SK-N-MC (cell line): ENCODE measurements at regions not wholly inside any gene's neighbourhood (a gene's known extent, or its start where the extent isn't known, plus 50 kb on each side); places are given as distances from the start of the nearest gene placed in this dataset.

ENCODE experiments used
- DNase-seq: peaks from one replicate; pipeline ENCODE4 v3.0.0-alpha.2; 2011; ENCODE audit warnings: low read depth, low spot score
- H3K27ac ChIP-seq: fragments of 200-600 bp; sonication (generic); 2 replicates; pipeline ENCODE4 v1.5.1; 2016; ENCODE audit warnings: mixed run types
- H3K36me3 ChIP-seq: fragments of 200-600 bp; sonication (generic); 2 replicates; pipeline ENCODE4 v1.6.1; 2017; ENCODE audit warnings: antibody characterized with exemption, low read length, mixed read lengths; ENCODE audit not compliant: insufficient read depth
- H3K4me3 ChIP-seq: fragments of 200-600 bp; sonication (generic); 2 replicates; pipeline ENCODE4 v1.5.1; 2016
- H3K9ac ChIP-seq: fragments of 200-600 bp; sonication (generic); 2 replicates; pipeline ENCODE4 v1.8.0; 2017; ENCODE audit warnings: mixed run types, mixed read lengths; ENCODE audit not compliant: insufficient read length
- H3K9me3 ChIP-seq: fragments of 200-600 bp; sonication (generic); 2 replicates; pipeline ENCODE4 v1.6.1; 2017; ENCODE audit warnings: low read depth, mild to moderate bottlenecking, antibody characterized with exemption, low read length, moderate library complexity, mixed read lengths
- EZH2 ChIP-seq: fragments of 200-600 bp; sonication (generic); IDR thresholded peaks from one replicate; pipeline ENCODE4 v1.6.1; 2017; ENCODE audit warnings: antibody characterized with exemption
- FOXP2 ChIP-seq: optimal IDR thresholded peaks from 2 replicates; pipeline ENCODE3; 2011; ENCODE audit warnings: mild to moderate bottlenecking, moderate library complexity; ENCODE audit not compliant: insufficient read depth; ENCODE audit errors: extremely low read length, control extremely low read depth
- POLR2AphosphoS5 ChIP-seq: IDR thresholded peaks from 2 replicates; pipeline ENCODE4 v1.6.1; 2012; ENCODE audit warnings: mild to moderate bottlenecking, low read depth, low read length, borderline replicate concordance

DNA sequence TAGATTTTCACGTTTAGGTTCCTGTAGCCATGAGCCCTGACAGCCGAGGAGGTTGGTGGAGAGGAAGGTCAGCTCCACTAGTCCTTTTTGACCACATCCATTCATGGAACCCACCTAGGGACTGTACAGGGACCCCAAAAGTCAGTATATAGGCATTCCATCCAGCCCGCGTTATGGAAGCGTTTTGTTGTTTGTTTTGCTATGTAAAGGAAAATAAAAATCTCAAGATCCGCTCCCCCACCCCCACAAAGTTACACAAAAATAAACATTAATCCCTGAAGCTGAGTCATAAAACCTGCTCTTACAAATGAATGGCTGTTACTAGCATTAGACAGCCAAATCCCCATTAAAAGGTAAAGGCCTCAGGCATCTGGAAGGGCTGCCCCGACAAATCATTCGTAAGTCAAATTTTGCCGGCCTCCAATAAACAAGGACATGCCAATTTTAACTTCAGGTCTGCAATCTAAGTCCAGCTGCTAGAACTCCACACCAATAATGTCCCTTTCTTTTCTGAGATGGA, 292.9 kb downstream of the MED10 start:
- TF ChIP-seq FOXP2 (no peak), POLR2AphosphoS5 (no peak), EZH2 (no peak)
- Histone ChIP-seq H3K27ac (no peak overlapping the region), H3K4me3 (no peak overlapping the region), H3K9me3 (no peaks in the 10 kb centered on the region), H3K9ac (no peak overlapping the region), H3K36me3 (no peaks in the 10 kb centered on the region)
- no peak for DNase-seq

GRCh38 chr5:6084836-6085235, 293.5 kb downstream of the MED10 start:
- H3K36me3 ChIP-seq: no peaks in the 10 kb centered on the region
- TF ChIP-seq POLR2AphosphoS5 (no peak), EZH2 (no peak), FOXP2 (no peak)

DNA sequence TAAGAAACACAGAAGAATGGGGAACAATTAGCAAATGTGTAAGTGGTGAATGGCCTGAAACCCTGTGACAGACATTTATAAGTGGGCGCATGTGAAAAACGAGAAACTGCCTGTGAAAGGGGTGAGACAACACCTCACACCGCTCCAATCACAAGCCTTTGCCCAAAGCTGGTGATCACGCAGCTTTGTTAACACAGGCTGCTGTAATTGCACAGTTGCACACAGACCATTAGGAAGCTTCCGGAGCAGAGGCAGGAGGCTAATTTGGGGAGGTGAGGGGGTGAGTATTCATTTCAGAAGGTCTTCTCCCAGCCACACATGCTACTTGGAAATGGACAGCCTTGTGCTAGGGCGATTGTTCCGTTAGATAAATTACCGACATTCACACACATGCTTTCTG, 294.0 kb downstream of the MED10 start:
- DNase-seq: no peak
- H3K9me3 ChIP-seq: no peaks in the 10 kb centered on the region
- no peak overlapping the region for H3K4me3 ChIP-seq
- H3K9ac ChIP-seq: no peak overlapping the region
- no peak overlapping the region for H3K27ac ChIP-seq
- no peaks in the 10 kb centered on the region for H3K36me3 ChIP-seq
- TF ChIP-seq EZH2: no peak
- TF ChIP-seq FOXP2: no peak

More at GRCh38 chr5:6084836-6085235, 293.5 kb downstream of the MED10 start:
- DNase-seq: no peak
- H3K9me3 ChIP-seq: no peaks in the 10 kb centered on the region
- H3K9ac ChIP-seq: no peak overlapping the region
- no peak overlapping the region for H3K27ac ChIP-seq
- H3K4me3 ChIP-seq: no peak overlapping the region

DNA sequence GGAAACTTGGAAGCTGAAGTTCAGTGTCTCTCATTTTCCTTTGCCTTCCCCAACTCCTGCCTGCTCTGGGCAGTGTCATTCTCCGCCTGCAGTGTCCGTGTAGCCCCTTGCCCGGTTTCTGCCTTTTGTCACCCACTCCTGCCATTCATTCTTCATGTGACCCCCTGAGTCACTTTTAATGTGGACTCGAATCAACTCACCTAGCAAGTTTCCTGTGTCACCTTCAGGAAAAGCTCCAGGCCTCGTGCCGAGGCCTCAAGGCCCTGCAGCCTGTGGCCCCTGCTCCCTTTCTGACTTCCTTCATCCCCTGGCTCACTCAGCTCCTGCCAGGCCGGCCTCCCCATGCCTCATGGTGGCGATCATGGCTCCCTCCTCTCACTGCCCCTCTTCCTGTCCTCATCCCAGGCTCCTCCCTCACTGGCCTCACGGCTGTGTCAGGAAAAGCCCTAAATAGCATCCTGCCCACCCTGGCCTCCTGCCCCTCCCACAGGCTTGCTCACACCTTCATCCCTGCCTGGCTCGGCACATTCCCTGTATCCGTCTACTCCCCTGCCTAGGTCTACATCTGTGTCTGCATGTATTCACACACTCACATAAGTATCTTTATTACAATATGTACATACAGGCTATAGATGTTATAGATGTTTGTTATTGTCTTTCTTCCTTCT, 294.9 kb downstream of the MED10 start:
- TF ChIP-seq FOXP2 (no peak), EZH2 (no peak), POLR2AphosphoS5 (no peak)
- H3K36me3 ChIP-seq: no peaks in the 10 kb centered on the region
- H3K9me3 ChIP-seq: no peaks in the 10 kb centered on the region
- H3K4me3 ChIP-seq: no peak overlapping the region
- H3K27ac ChIP-seq: no peak overlapping the region
- DNase-seq: no peak
- no peak overlapping the region for H3K9ac ChIP-seq

DNA sequence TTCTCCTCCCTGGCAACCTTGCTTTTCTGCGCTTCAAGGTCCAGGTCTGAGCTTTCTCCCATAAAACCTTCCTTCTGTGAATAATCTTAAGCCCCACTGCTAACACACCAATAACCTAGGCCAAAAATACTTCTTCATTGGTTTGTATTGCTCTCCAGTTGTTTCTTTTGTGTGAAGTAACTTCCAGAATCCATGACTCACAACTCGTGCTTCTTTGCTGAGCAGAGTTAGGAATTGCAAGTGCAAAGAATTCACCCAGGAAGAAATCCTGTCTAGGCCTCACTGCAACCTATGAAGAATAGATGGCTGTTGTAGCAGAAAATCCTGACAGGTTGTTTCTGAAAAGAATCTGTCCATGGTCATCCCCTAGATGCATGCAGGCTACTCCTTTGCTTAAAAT, 295.7 kb downstream of the MED10 start:
- Histone ChIP-seq H3K36me3 (no peaks in the 10 kb centered on the region), H3K9ac (no peak overlapping the region), H3K9me3 (no peaks in the 10 kb centered on the region), H3K4me3 (no peak overlapping the region), H3K27ac (no peak overlapping the region)
- DNase-seq: no peak
- TF ChIP-seq POLR2AphosphoS5 (no peak), EZH2 (no peak), FOXP2 (no peak)

- no peaks in the 10 kb centered on the region for H3K9me3 ChIP-seq
- no peak overlapping the region for H3K4me3 ChIP-seq
- H3K9ac ChIP-seq: no peak overlapping the region
- no peak overlapping the region for H3K27ac ChIP-seq
- no peaks in the 10 kb centered on the region for H3K36me3 ChIP-seq
- no peak for DNase-seq
- TF ChIP-seq POLR2AphosphoS5 (no peak), FOXP2 (no peak), EZH2 (no peak)
Observed at GRCh38 chr5:6081727-6082210, 296.6 kb downstream of the MED10 start.

GRCh38 chr5:6080930-6081726, 297.2 kb downstream of the MED10 start:
- no peak for DNase-seq
- no peak for TF ChIP-seq EZH2
- TF ChIP-seq FOXP2: no peak
- TF ChIP-seq POLR2AphosphoS5: no peak
- Histone ChIP-seq H3K27ac (no peak overlapping the region), H3K9me3 (no peaks in the 10 kb centered on the region), H3K36me3 (no peaks in the 10 kb centered on the region), H3K4me3 (no peak overlapping the region), H3K9ac (no peak overlapping the region)

DNA sequence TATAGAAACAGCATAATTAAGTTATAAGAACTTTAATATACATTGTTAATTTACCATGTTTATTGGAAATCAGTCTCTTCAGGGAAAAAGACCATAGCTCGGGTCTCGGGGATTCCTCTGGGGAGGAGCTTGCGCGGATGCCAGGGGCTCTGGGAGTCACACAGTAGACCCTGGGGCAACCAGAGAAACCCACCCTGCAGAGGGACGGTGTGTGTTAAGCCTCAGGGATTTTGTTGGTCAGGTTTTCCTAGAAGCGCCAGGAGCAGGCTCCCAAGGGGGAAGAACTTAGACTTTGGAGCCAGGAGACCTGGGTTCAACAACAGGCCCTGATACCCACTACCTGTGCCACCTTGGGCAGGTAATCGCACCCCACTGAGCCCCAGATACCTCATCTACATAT, 297.9 kb downstream of the MED10 start:
- H3K4me3 ChIP-seq: no peak overlapping the region
- no peak for TF ChIP-seq EZH2
- TF ChIP-seq POLR2AphosphoS5: no peak
- TF ChIP-seq FOXP2: no peak
- no peaks in the 10 kb centered on the region for H3K9me3 ChIP-seq
- H3K27ac ChIP-seq: no peak overlapping the region
- no peak for DNase-seq
- H3K36me3 ChIP-seq: no peaks in the 10 kb centered on the region
- H3K9ac ChIP-seq: no peak overlapping the region

DNA sequence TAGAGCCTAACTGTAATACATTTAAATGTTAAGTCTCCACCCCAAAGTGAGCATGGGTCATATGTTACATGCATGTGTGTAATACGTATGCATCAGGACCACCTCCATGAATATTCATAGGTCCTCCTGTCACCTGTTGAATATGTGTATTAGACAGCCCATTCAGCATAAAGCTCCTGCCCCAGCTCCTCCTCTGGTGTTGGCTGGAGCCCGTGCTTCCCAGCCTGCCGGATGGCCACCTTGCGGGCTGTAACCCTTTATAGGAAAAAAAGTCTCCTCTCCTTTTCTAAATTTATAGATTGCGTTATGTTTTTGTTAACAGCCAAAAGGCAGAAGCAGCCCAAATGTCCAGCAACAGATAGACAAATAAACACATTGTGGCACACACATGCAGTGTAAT, 299.5 kb downstream of the MED10 start:
- TF ChIP-seq FOXP2 (no peak), POLR2AphosphoS5 (no peak), EZH2 (no peak)
- Histone ChIP-seq H3K27ac (no peak overlapping the region), H3K9ac (no peak overlapping the region), H3K4me3 (no peak overlapping the region), H3K9me3 (no peaks in the 10 kb centered on the region), H3K36me3 (no peaks in the 10 kb centered on the region)
- no peak for DNase-seq
